Heart right ventricle (tissue), 16 donors: ENCODE measurements at regions not wholly inside any gene's neighbourhood (a gene's known extent, or its start where the extent isn't known, plus 50 kb on each side); places are given as distances from the start of the nearest gene placed in this dataset.

Experiments
- ATAC-seq, 8 donors: fragments of 200-7000 bp; cut with Tn5 transposase; one replicate each; pipeline ENCODE4 v1.9.1; 2020; ENCODE audit warnings: mild to moderate bottlenecking in 8 of 8, moderate library complexity in 8 of 8, moderate number of reproducible peaks in 1 of 8
- DNase-seq, 2 donors: peaks; one replicate each; pipeline ENCODE4 v3.0.0-alpha.2; 2020
- H3K27ac ChIP-seq, 10 donors: fragments of 200-600 bp; sonication (generic) in 2 of 10; one replicate each; pipeline versions ENCODE4 v1.5.0 to v1.8.0; 2020 to 2022; ENCODE audit warnings: mild to moderate bottlenecking in 3 of 10
- H3K27me3 ChIP-seq, 7 donors: fragments of 200-600 bp; one replicate each; pipeline ENCODE4 v1.8.0; 2021 to 2022; ENCODE audit warnings: mild to moderate bottlenecking in 2 of 7
- H3K36me3 ChIP-seq, 9 donors: fragments of 200-600 bp; sonication (generic) in 1 of 9; one replicate each; pipeline versions ENCODE4 v1.5.0 to v1.8.0; 2020 to 2022; ENCODE audit warnings: mild to moderate bottlenecking in 2 of 9
- H3K4me1 ChIP-seq, 9 donors: fragments of 200-600 bp; sonication (generic) in 1 of 9; one replicate each; pipeline versions ENCODE4 v1.5.0 to v1.8.0; 2020 to 2022; ENCODE audit warnings: mild to moderate bottlenecking in 4 of 9
- H3K4me3 ChIP-seq, 10 donors: fragments of 200-600 bp; sonication (generic) in 2 of 10; one replicate each; pipeline versions ENCODE4 v1.5.0 to v1.8.0; 2020 to 2022; ENCODE audit warnings: mild to moderate bottlenecking in 7 of 10, moderate library complexity in 2 of 10
- H3K9me3 ChIP-seq, 11 donors: fragments of 200-600 bp in 10 of 11; sonication (generic) in 2 of 11; one replicate each; pipeline versions ENCODE4 v1.5.0 to v1.8.0; 2013 to 2022; ENCODE audit warnings: mild to moderate bottlenecking in 2 of 11, control low read depth in 1 of 11, moderate library complexity in 1 of 11
- WGBS, 2 donors: extraction: QIAGEN DNeasy Blood & Tissue Kit; methylation state at CpG; one replicate each; pipeline ENCODE4 v1.1.7; 2013; ENCODE audit warnings: inconsistent platforms in 1 of 2; 5-methylcytosine and 5-hydroxymethylcytosine counted together
- intact Hi-C, 10 donors: fragments of 100-400 bp; cut with DNase I; formaldehyde crosslinking; loops; one replicate each; pipeline versions ENCODE4 v1.11.1 to v1.14.2; 2022
- TF ChIP-seq, protein P1 (sequence below), 9 donors: fragments of 200-600 bp; sonication (generic) in 2 of 9; IDR thresholded peaks; one replicate each; pipeline versions ENCODE4 v1.5.0 to v1.8.0; 2021 to 2022; ENCODE audit warnings: antibody characterized with exemption in 9 of 9, mild to moderate bottlenecking in 5 of 9, moderate library complexity in 1 of 9
- donor health status: Arrhythmogenic right ventricular cardiomyopathy.
- donor health status: ischemic (EF 13 %, LVEDD 7.1; RV severe dilation, severe dysfunction).
- donor health status: healthy with polysubstance abuse.
- donor health status: DM: no; HTN: yes; CAD: no.
- donor health status: DM: no; HTN: no; CAD: no.
- donor health status: ischemic (EF 25% LVEDD 6.9; RV normal size, moderate dysfunction).
- donor health status: ischemic (EF 25% LVEDD 5.7; RV mildly dilated, moderate dysfunction).
- donor health status: healthy.
- donor health status: DM: yes; HTN: yes; CAD: no.
- donor health status: Ischemic cardiomyopathy.
- donor health status: ischemic (EF 35%, LVEDD 5.7; RV mildly dilated, moderate dysfunction).
- donor health status: nonischemic (EF 11% LVEDD 7.7; RV severe dilation, severe dysfunction).
- donor health status: DM: yes; HTN: yes; CAD: no.
- donor health status: PGD.
- donor health status: ischemic (EF 29% LVEDD 5.4; RV normal size, mild dysfunction).
- donor health status: nonischemic (EF 23%, LVEDD 6.1; RV moderate dilation, normal function).

- Histone ChIP-seq H3K4me3 (no peak overlapping the region), H3K27me3 (peaks cover 0 to 5% (median 2%) of the 10 kb centered on the region in 7 donors), H3K27ac (no peak overlapping the region), H3K9me3 (no peaks in the 10 kb centered on the region), H3K36me3 (no peaks in the 10 kb centered on the region), H3K4me1 (no peaks in the 10 kb centered on the region)
- WGBS, 2 donors: 0 to 45% methylated on average over 1 of the region's 1 CpG
- DNase-seq (no peak), ATAC-seq (no peak)
- intact Hi-C loops: no loop called here
- TF ChIP-seq, protein P1, sequence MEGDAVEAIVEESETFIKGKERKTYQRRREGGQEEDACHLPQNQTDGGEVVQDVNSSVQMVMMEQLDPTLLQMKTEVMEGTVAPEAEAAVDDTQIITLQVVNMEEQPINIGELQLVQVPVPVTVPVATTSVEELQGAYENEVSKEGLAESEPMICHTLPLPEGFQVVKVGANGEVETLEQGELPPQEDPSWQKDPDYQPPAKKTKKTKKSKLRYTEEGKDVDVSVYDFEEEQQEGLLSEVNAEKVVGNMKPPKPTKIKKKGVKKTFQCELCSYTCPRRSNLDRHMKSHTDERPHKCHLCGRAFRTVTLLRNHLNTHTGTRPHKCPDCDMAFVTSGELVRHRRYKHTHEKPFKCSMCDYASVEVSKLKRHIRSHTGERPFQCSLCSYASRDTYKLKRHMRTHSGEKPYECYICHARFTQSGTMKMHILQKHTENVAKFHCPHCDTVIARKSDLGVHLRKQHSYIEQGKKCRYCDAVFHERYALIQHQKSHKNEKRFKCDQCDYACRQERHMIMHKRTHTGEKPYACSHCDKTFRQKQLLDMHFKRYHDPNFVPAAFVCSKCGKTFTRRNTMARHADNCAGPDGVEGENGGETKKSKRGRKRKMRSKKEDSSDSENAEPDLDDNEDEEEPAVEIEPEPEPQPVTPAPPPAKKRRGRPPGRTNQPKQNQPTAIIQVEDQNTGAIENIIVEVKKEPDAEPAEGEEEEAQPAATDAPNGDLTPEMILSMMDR (IDR thresholded peaks at IDR 0.05): no peak
These were observed 159.6 kb upstream of the STK32A start for GRCh38 chr5:147075187-147075586.

GRCh38 chr5:147080391-147080790, 154.4 kb upstream of the STK32A start:
- DNase-seq: no peak
- Histone ChIP-seq H3K36me3 (no peaks in the 10 kb centered on the region), H3K4me3 (no peak overlapping the region), H3K4me1 (no peaks in the 10 kb centered on the region), H3K27me3 (no peaks in the 10 kb centered on the region), H3K9me3 (no peaks in the 10 kb centered on the region), H3K27ac (no peak overlapping the region)
- TF ChIP-seq, protein P1 (IDR thresholded peaks at IDR 0.05): no peak
- ATAC-seq: no peak
- WGBS, 2 donors: 83 to 89% methylated on average over 3 of the region's 3 CpGs
- intact Hi-C loops: no loop called here

DNA sequence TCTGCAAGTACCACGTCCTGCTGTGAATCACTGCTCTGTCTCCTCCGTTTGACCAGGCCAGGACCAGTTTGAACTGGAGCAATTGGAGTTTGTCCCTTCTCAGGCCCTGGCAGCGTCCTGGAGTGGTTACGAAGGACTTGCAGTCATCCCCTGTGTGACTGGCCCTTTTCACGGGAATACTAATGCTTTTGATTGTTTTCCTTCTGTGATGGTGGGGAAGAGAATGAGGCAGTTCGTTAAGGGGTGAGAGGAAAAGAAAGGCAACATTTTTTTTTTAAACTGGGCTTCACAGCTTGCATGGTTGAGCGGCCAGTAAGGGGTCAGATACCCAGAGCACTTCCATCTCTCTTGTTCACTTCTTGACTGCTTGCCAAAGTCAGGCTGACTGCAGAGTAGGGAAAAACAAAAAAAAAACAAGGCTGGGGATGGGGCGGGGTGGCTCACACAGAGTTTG, 153.5 kb upstream of the STK32A start:
- no peaks in the 10 kb centered on the region for H3K27me3 ChIP-seq
- 43 to 49% methylated on average over 8 of the region's 8 CpGs for WGBS, 2 donors
- H3K4me3 ChIP-seq: no peak overlapping the region
- ATAC-seq: peak in 1 of 8 donors; percentile 16
- H3K27ac ChIP-seq: no peak overlapping the region
- no peaks in the 10 kb centered on the region for H3K4me1 ChIP-seq
- intact Hi-C loops: no loop called here
- no peak for DNase-seq
- H3K9me3 ChIP-seq: no peaks in the 10 kb centered on the region
- H3K36me3 ChIP-seq: no peaks in the 10 kb centered on the region
- TF ChIP-seq, protein P1 (IDR thresholded peaks at IDR 0.05): no peak

DNA sequence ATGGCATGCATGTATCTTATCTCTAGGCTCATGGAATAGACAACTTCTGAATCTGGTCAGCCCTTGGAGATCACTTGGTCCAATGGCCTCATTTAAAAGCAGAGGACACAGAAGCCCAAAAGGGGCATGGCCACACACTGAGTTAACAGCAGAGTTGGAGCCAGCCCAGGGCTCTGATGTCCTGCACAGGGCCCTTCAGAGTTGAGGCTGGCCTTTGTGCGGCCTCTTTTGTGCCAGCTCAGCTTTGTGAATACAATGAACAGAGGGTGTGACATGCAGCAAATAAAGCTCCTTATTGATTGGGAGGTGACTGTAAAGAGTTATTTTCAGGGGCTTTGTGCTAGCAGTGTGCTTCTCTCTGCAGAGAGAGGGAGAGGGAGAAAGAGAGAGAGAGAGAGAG, 150.1 kb upstream of the STK32A start:
- no peak overlapping the region for H3K27ac ChIP-seq
- no peaks in the 10 kb centered on the region for H3K36me3 ChIP-seq
- no peaks in the 10 kb centered on the region for H3K9me3 ChIP-seq
- intact Hi-C loops: no loop called here
- DNase-seq (no peak), ATAC-seq (no peak)
- H3K4me3 ChIP-seq: no peak overlapping the region
- 95 to 96% methylated on average over 1 of the region's 1 CpG for whole genome bisulfite sequencing, 2 donors
- no peaks in the 10 kb centered on the region for H3K27me3 ChIP-seq
- TF ChIP-seq, protein P1 (IDR thresholded peaks at IDR 0.05): no peak
- no peaks in the 10 kb centered on the region for H3K4me1 ChIP-seq
